Stomach (tissue), 8 donors: ENCODE measurements at regions not wholly inside any gene's neighbourhood (a gene's known extent, or its start where the extent isn't known, plus 50 kb on each side); places are given as distances from the start of the nearest gene placed in this dataset.

Experiments used
- DNase-seq, 2 donors: peaks; one replicate each; pipeline versions ENCODE4 v3.0.0 to v3.0.0-alpha.2; 2013 to 2019
- H3K27ac ChIP-seq, 5 donors: fragments of 200-600 bp in 4 of 5; sonication (generic) in 4 of 5; one replicate each; pipeline ENCODE4 v1.5.1; 2013 to 2019; ENCODE audit warnings: mild to moderate bottlenecking in 1 of 5, moderate library complexity in 1 of 5
- H3K27me3 ChIP-seq, 3 donors: fragments of 200-600 bp; sonication (generic); one replicate each; pipeline ENCODE4 v1.5.1; 2017 to 2019; ENCODE audit warnings: mixed run types in 1 of 3
- H3K36me3 ChIP-seq, 4 donors: fragments of 200-600 bp; sonication (generic); 1 replicate in 3 of 4; 2 replicates in 1 of 4; pipeline ENCODE4 v1.5.1; 2016 to 2019
- H3K4me1 ChIP-seq, 4 donors: fragments of 200-600 bp; sonication (generic); one replicate each; pipeline ENCODE4 v1.5.1; 2016 to 2019
- H3K4me3 ChIP-seq, 4 donors: fragments of 200-600 bp; sonication (generic) in 3 of 4; one replicate each; pipeline ENCODE4 v1.5.1; 2016 to 2019; ENCODE audit warnings: mild to moderate bottlenecking in 1 of 4
- H3K9me3 ChIP-seq, 4 donors: fragments of 200-600 bp; sonication (generic); one replicate each; pipeline ENCODE4 v1.5.1; 2016 to 2019
- EP300 ChIP-seq: sonication (generic); formaldehyde crosslinking; IDR thresholded peaks from one replicate; pipeline ENCODE4 v1.6.1; 2017; ENCODE audit warnings: antibody characterized with exemption
- POLR2A ChIP-seq, 4 donors: fragments of 450-650 bp; IDR thresholded peaks; one replicate each; pipeline ENCODE4 v1.6.1; 2016; ENCODE audit warnings: antibody characterized with exemption in 4 of 4, control low read depth in 2 of 4, mild to moderate bottlenecking in 1 of 4, moderate library complexity in 1 of 4
- POLR2AphosphoS5 ChIP-seq, 3 donors: sonication (generic); formaldehyde crosslinking; IDR thresholded peaks; one replicate each; pipeline ENCODE4 v1.6.1; 2016; ENCODE audit warnings: antibody characterized with exemption in 3 of 3
- WGBS, 5 donors: extraction: QIAGEN DNeasy Blood & Tissue Kit in 3 of 5; methylation state at CpG; one replicate each; pipeline versions ENCODE4 v1.1.5 to v1.1.7; 2013 to 2018; 5-methylcytosine and 5-hydroxymethylcytosine counted together
- intact Hi-C: fragments of 100-400 bp; cut with DNase I; formaldehyde crosslinking; loops from one replicate; pipeline ENCODE4 v1.15.1; 2023; ENCODE audit warnings: low total_unique reads
- TF ChIP-seq, protein P1 (sequence below), 7 experiments: fragments of 450-650 bp in 4 of 7; fragments of 200-600 bp in 3 of 7; sonication (generic) in 3 of 7; IDR thresholded peaks; one replicate each; pipeline ENCODE4 v1.5.1; 2016 to 2019; ENCODE audit warnings: antibody characterized with exemption in 7 of 7, control low read depth in 2 of 7, mild to moderate bottlenecking in 1 of 7
- donor health status: healthy with polysubstance abuse.
- donor health status: Bipolar disorder and iron deficiency.
- donor health status: healthy.

DNA sequence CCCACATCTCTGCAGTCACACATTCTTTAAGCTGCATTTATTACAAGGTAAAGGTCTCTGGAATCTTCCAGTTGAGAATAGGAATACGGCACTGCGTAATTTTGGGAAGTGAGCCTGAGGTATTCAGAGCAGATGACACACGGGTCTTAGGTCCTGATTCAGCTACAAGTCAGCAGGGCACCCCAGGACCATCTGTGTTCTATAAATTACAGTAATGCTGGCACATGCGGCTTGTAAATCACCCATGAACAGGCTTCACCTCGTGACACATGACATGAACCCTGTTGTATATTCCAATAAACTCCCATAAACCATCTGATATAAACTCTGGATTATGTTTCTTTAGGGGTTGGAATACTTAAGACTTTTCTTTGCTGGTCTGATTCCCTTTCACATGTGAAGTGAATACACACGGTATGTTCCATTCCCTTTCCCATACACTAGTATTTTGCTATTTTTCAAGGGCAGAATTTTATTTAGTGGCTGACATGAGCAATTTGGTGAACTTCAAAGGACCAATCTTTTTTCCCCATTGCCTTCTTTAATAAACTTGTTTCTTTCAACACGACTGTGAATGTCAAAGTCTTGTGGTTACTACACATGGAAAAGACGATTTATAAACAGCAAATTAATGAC lies 298.6 kb downstream of the MEIS1 start:
- 71 to 81% (median 73%) methylated on average over 8 of the region's 8 CpGs for WGBS, 5 donors
- Histone ChIP-seq H3K4me1 (peaks cover 0 to 7% (median 0%) of the 10 kb centered on the region in 4 donors), H3K36me3 (no peaks in the 10 kb centered on the region), H3K27me3 (no peaks in the 10 kb centered on the region), H3K4me3 (no peak overlapping the region), H3K9me3 (peaks cover 0 to 3% (median 0%) of the 10 kb centered on the region in 4 donors), H3K27ac (peak overlapping the region in 1 of 5 donors; percentile 5)
- peak in 1 of 2 donors; percentile 41 for DNase-seq
- intact Hi-C loops: no loop called here
- TF ChIP-seq, protein P1, sequence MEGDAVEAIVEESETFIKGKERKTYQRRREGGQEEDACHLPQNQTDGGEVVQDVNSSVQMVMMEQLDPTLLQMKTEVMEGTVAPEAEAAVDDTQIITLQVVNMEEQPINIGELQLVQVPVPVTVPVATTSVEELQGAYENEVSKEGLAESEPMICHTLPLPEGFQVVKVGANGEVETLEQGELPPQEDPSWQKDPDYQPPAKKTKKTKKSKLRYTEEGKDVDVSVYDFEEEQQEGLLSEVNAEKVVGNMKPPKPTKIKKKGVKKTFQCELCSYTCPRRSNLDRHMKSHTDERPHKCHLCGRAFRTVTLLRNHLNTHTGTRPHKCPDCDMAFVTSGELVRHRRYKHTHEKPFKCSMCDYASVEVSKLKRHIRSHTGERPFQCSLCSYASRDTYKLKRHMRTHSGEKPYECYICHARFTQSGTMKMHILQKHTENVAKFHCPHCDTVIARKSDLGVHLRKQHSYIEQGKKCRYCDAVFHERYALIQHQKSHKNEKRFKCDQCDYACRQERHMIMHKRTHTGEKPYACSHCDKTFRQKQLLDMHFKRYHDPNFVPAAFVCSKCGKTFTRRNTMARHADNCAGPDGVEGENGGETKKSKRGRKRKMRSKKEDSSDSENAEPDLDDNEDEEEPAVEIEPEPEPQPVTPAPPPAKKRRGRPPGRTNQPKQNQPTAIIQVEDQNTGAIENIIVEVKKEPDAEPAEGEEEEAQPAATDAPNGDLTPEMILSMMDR (IDR thresholded peaks at IDR 0.05): no peak
- peak in 1 of 3 donors; percentile 29 for TF ChIP-seq POLR2AphosphoS5 (IDR thresholded peaks at IDR 0.05)

GRCh38 chr2:66748939-66749338 lies 314.0 kb downstream of the MEIS1 start:
- peaks cover 0 to 28% (median 8%) of the 10 kb centered on the region in 4 donors for H3K4me1 ChIP-seq
- H3K27me3 ChIP-seq: no peaks in the 10 kb centered on the region
- TF ChIP-seq POLR2A (IDR thresholded peaks at IDR 0.05): no peak
- no peak for DNase-seq
- H3K36me3 ChIP-seq: no peaks in the 10 kb centered on the region
- 40 to 64% (median 47%) methylated on average over 3 of the region's 3 CpGs for WGBS, 5 donors
- peak overlapping the region in 1 of 5 donors; percentile 11 for H3K27ac ChIP-seq
- intact Hi-C loops: no loop called here
- no peaks in the 10 kb centered on the region for H3K9me3 ChIP-seq
- no peak overlapping the region for H3K4me3 ChIP-seq

DNA sequence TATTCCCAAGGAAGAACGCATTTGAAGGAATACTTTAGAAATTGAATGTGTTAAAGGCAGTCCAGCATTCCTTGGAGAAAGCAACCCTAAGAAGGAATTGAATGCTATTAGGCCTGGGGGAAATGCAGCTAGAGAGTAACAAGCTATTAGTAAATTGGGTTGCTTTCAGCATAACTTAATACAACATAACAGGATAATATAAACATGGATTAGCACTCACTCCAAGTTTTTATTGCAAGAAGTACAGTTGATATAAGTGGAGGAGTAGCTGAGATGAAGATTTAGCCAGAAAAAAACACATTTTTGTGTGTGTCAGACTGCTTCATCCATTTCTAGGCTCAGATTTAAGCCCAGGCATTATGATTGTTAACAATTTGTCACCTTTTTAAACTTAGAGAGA lies 314.6 kb downstream of the MEIS1 start:
- intact Hi-C loops: no loop called here
- TF ChIP-seq EP300 (no peak), POLR2AphosphoS5 (IDR thresholded peaks at IDR 0.05) (no peak), POLR2A (IDR thresholded peaks at IDR 0.05) (no peak)
- TF ChIP-seq, protein P1 (IDR thresholded peaks at IDR 0.05): no peak
- peak in 1 of 2 donors; percentile 63 for DNase-seq
- 30 to 83% (median 75%) methylated on average over 1 of the region's 1 CpG for WGBS, 5 donors
- peaks cover 0 to 31% (median 9%) of the 10 kb centered on the region in 4 donors for H3K4me1 ChIP-seq
- no peaks in the 10 kb centered on the region for H3K36me3 ChIP-seq
- no peak overlapping the region for H3K4me3 ChIP-seq
- H3K27me3 ChIP-seq: no peaks in the 10 kb centered on the region
- H3K27ac ChIP-seq: peak overlapping the region in 1 of 5 donors; percentile 10
- no peaks in the 10 kb centered on the region for H3K9me3 ChIP-seq

DNA sequence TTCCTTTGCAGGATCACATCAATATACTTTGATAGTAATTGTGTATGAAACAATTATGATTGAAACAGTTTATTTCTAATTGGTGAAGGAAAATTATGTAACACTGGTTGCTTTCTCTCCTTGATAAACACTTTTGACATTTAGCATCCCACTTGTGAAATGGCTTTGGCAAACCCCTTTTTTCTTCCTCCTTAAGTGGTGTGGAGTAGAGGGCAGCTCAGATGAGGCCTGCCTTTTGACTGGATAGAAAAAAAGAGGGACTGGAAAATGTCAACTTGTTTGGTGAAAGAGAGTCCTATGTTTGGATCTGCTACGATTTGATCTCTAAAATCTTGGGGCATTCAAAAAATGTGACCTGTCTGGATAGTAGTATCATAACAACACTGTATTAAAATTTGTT lies 318.3 kb downstream of the MEIS1 start:
- Histone ChIP-seq H3K4me3 (no peak overlapping the region), H3K27ac (peak overlapping the region in 2 of 5 donors; percentile 16 to 17), H3K4me1 (peaks cover 0 to 31% (median 9%) of the 10 kb centered on the region in 4 donors), H3K9me3 (no peaks in the 10 kb centered on the region), H3K27me3 (no peaks in the 10 kb centered on the region), H3K36me3 (no peaks in the 10 kb centered on the region)
- 58 to 85% (median 77%) methylated on average over 1 of the region's 1 CpG for WGBS, 5 donors
- DNase-seq: no peak
- intact Hi-C loops: no loop called here
- TF ChIP-seq, protein P1 (IDR thresholded peaks at IDR 0.05): no peak
- peak in 2 of 3 donors; percentile 6 to 25 for TF ChIP-seq POLR2AphosphoS5 (IDR thresholded peaks at IDR 0.05)

- WGBS, 5 donors: 61 to 88% (median 84%) methylated on average over 3 of the region's 3 CpGs
- peak in 1 of 2 donors; percentile 39 for DNase-seq
- H3K36me3 ChIP-seq: no peaks in the 10 kb centered on the region
- H3K27ac ChIP-seq: peak overlapping the region in 2 of 5 donors; percentile 16 to 17
- H3K4me1 ChIP-seq: peaks cover 0 to 31% (median 9%) of the 10 kb centered on the region in 4 donors
- no peaks in the 10 kb centered on the region for H3K9me3 ChIP-seq
- TF ChIP-seq POLR2A (IDR thresholded peaks at IDR 0.05) (no peak), EP300 (no peak), POLR2AphosphoS5 (IDR thresholded peaks at IDR 0.05) (no peak)
- TF ChIP-seq, protein P1 (IDR thresholded peaks at IDR 0.05): no peak
- intact Hi-C loops: no loop called here
- no peak overlapping the region for H3K4me3 ChIP-seq
- H3K27me3 ChIP-seq: no peaks in the 10 kb centered on the region
Observed at GRCh38 chr2:66753660-66754059, 318.7 kb downstream of the MEIS1 start.
